K562 (cell line): ENCODE measurements at regions not wholly inside any gene's neighbourhood (a gene's known extent, or its start where the extent isn't known, plus 50 kb on each side); places are given as distances from the start of the nearest gene placed in this dataset.
"Not testable (repeated sequence)": the region's sequence is repeated elsewhere in the genome, so short reads cannot be mapped to it uniquely, and the experiment has no call there.

Source experiments
- CHD2 ChIP-seq: IDR thresholded peaks from 2 replicates; pipeline ENCODE4 v1.6.1; 2011; ENCODE audit warnings: low read depth, low read length
- HDAC3 ChIP-seq: fragments of 450-650 bp; IDR thresholded peaks from 2 replicates; pipeline ENCODE4 v1.6.1; 2018; ENCODE audit warnings: borderline replicate concordance, mild to moderate bottlenecking, moderate library complexity; ENCODE audit not compliant: partially characterized antibody
- JUNB ChIP-seq: fragments of 450-650 bp; formaldehyde crosslinking; conservative IDR thresholded peaks from 2 replicates; pipeline ENCODE4 v1.4.0; 2020; ENCODE audit warnings: mild to moderate bottlenecking
- KAT2B ChIP-seq: IDR thresholded peaks from one replicate; pipeline ENCODE4 v1.6.1; 2012; ENCODE audit warnings: low read depth, mild to moderate bottlenecking, control low read depth, inconsistent platforms, low read length, moderate library complexity
- ZNF253 ChIP-seq: fragments of 250-450 bp; sonication (Bioruptor Pico); conservative IDR thresholded peaks from 2 replicates; pipeline ENCODE4 v1.6.1; 2021; ENCODE audit warnings: mild to moderate bottlenecking
- TF ChIP-seq, protein P1 (sequence below): sonication (generic); formaldehyde crosslinking; IDR thresholded peaks from 2 replicates; pipeline ENCODE4 v1.8.1; 2022; ENCODE audit warnings: missing genetic modification reagents
- TF ChIP-seq, protein P2 (sequence below): sonication (generic); formaldehyde crosslinking; IDR thresholded peaks from 2 replicates; pipeline ENCODE4 v1.9.0; 2022; ENCODE audit warnings: mild to moderate bottlenecking, missing genetic modification reagents

DNA sequence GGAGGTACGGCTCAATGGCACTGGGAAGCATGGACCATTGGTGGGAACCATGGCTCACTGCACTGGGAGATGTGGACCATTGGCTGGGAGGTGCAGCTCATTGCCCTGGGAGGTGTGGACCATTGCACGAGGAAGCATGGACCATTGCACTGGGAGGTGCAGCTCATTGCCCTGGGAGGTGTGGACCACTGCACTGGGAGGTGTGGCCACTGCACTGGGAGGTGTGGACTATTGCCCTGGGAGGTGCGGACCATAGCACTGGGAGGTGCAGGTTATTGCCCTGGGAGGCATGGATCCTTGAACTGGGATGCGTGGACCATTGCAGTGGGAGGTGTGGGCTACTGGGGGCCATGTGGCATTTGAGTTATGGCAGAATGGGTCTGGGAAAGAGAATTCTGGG, 195.4 kb upstream of the PLGLB1 start:
- TF ChIP-seq, protein P1, sequence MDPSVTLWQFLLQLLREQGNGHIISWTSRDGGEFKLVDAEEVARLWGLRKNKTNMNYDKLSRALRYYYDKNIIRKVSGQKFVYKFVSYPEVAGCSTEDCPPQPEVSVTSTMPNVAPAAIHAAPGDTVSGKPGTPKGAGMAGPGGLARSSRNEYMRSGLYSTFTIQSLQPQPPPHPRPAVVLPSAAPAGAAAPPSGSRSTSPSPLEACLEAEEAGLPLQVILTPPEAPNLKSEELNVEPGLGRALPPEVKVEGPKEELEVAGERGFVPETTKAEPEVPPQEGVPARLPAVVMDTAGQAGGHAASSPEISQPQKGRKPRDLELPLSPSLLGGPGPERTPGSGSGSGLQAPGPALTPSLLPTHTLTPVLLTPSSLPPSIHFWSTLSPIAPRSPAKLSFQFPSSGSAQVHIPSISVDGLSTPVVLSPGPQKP (CRISPR knock-in tag): not testable (repeated sequence)
- TF ChIP-seq ZNF253 (CRISPR knock-in tag); JUNB (CRISPR knock-in tag); HDAC3; CHD2; KAT2B: not testable (repeated sequence)
- TF ChIP-seq, protein P2, sequence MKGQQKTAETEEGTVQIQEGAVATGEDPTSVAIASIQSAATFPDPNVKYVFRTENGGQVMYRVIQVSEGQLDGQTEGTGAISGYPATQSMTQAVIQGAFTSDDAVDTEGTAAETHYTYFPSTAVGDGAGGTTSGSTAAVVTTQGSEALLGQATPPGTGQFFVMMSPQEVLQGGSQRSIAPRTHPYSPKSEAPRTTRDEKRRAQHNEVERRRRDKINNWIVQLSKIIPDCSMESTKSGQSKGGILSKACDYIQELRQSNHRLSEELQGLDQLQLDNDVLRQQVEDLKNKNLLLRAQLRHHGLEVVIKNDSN (CRISPR knock-in tag): not testable (repeated sequence)
